Brain microvascular endothelial cell (primary cell): ENCODE measurements at regions not wholly inside any gene's neighbourhood (a gene's known extent, or its start where the extent isn't known, plus 50 kb on each side); places are given as distances from the start of the nearest gene placed in this dataset.

Experiments used
- DNase-seq: peaks from one replicate; pipeline ENCODE4 v3.0.0-alpha.2; 2020
- H3K27ac ChIP-seq: fragments of 250-450 bp; sonication (Bioruptor Pico); 2 replicates; pipeline ENCODE4 v1.5.1; 2020; ENCODE audit warnings: mild to moderate bottlenecking, moderate library complexity
- H3K27me3 ChIP-seq: fragments of 250-450 bp; sonication (Bioruptor Pico); replicated peaks from 2 replicates; pipeline ENCODE4 v1.5.1; 2020; ENCODE audit warnings: mild to moderate bottlenecking
- H3K36me3 ChIP-seq: fragments of 250-450 bp; sonication (Bioruptor Pico); replicated peaks from 2 replicates; pipeline ENCODE4 v1.5.1; 2020; ENCODE audit warnings: mild to moderate bottlenecking
- H3K4me3 ChIP-seq: 2 replicates; pipeline ENCODE4 v1.5.1; 2011; ENCODE audit warnings: low read depth, mild to moderate bottlenecking, control low read depth, low read length, moderate library complexity
- CTCF ChIP-seq: IDR thresholded peaks from 2 replicates; pipeline ENCODE4 v1.5.1; 2011; ENCODE audit warnings: low read depth, mild to moderate bottlenecking, moderate library complexity, low read length, control low read depth, inconsistent platforms; ENCODE audit errors: missing control alignments
- in situ Hi-C: cut with HindIII; loops from 2 replicates; pipeline ENCODE4 v1.10.0; 2017; ENCODE audit warnings: low sequenced_read_pairs, low pct_ligation_motif_present

GRCh38 chr13:90121784-90122183 is 1225.7 kb upstream of the MIR17HG start:
- Histone ChIP-seq H3K36me3 (no peaks in the 10 kb centered on the region), H3K4me3 (no peak overlapping the region), H3K27ac (no peak overlapping the region), H3K27me3 (no peaks in the 10 kb centered on the region)
- no peak for DNase-seq
- no peak for TF ChIP-seq CTCF
- in situ Hi-C loops = no loop called here

DNA sequence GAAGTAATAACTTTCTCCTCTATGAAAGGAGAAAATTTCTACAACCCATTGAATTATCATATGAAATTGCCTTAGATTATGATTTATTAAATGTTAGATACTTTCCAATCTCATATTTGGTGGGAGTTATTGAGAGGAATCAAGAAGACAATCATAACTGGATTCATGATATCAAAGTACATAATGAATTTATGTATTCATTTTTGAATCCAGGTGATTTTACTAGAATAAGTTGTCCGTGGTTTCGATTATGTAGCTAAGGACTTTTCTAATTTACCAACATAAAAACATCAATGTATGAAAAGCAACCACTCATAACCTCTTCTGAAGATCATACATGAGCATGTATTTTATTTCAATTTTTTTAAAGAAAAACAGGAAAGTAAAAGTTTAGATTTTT is 1225.0 kb upstream of the MIR17HG start:
- in situ Hi-C loops = no loop called here
- H3K36me3 ChIP-seq = no peaks in the 10 kb centered on the region

DNA sequence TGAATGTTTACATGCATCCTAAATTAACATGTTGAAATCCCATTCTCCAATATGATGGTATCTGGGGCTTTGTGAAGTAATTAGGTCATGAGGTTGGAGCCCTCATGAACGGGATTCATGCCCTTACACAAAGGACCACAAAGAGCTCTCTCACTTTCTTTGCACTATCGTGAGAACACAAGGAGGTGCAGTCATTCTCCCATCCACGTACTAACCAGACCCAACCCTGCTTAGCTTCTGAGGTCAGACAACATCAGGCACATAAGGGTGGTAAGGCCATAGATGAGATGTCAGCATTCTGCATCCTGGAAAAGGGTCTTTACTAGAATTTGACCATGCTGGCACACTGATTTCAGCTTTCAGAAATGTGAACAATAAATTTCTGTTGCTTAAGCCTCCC is 1211.9 kb upstream of the MIR17HG start:
- DNase-seq = no peak
- Histone ChIP-seq H3K36me3 (no peaks in the 10 kb centered on the region), H3K27ac (no peak overlapping the region), H3K27me3 (no peaks in the 10 kb centered on the region), H3K4me3 (no peak overlapping the region)
- TF ChIP-seq CTCF = no peak
- in situ Hi-C loops = no loop called here

More for the DNA sequence above, 1225.0 kb upstream of the MIR17HG start:
- H3K4me3 ChIP-seq = no peak overlapping the region
- H3K27ac ChIP-seq = no peak overlapping the region
- no peaks in the 10 kb centered on the region for H3K27me3 ChIP-seq
- no peak for DNase-seq
- TF ChIP-seq CTCF = no peak

DNA sequence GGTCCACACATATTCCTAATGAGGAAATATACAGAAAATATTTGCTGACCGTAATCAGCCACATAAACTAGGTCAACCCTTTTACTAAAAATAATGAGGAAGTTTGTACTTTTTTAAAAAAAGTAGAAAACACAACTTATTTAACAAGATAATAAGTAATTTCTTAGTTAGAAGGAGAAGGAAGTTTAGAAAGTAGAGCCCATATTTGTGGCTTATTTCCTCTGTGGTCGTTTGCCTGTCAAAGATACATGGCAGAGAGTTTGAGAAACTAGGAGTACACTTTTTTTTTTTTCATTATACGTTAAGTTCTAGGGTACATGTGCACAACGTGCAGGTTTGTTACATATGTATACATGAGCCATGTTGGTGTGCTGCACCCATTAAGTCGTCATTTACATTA is 1205.2 kb upstream of the MIR17HG start:
- DNase-seq = no peak
- no peak for TF ChIP-seq CTCF
- in situ Hi-C loops = no loop called here

GRCh38 chr13:90154311-90154960 is 1193.1 kb upstream of the MIR17HG start:
- in situ Hi-C loops = no loop called here
- no peaks in the 10 kb centered on the region for H3K36me3 ChIP-seq
- TF ChIP-seq CTCF = no peak
- H3K4me3 ChIP-seq = no peak overlapping the region
- no peaks in the 10 kb centered on the region for H3K27me3 ChIP-seq
- H3K27ac ChIP-seq = no peak overlapping the region
- DNase-seq = no peak

More for the DNA sequence above, 1205.2 kb upstream of the MIR17HG start:
- no peaks in the 10 kb centered on the region for H3K27me3 ChIP-seq
- H3K36me3 ChIP-seq = no peaks in the 10 kb centered on the region
- H3K27ac ChIP-seq = no peak overlapping the region
- no peak overlapping the region for H3K4me3 ChIP-seq

DNA sequence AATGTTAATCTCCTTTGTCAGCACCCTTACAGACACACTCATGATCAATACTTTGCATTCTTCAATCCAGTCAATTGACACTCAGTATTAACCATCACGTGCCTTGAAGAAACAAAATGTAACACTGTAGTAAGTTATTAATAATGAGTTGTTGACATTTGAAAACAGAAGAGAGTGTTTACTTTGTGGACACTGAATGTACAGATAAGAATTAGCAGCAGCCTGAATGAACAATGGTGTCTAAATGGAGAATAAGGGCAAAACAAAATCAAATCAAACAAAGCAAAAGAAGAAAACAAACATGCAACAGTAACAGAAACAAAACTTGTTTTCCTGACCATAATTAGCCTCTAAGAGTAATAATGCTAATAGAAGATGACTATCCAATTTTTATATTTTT is 1191.1 kb upstream of the MIR17HG start:
- Histone ChIP-seq H3K4me3 (no peak overlapping the region), H3K27me3 (no peaks in the 10 kb centered on the region), H3K36me3 (no peaks in the 10 kb centered on the region), H3K27ac (no peak overlapping the region)
- DNase-seq = no peak
- no peak for TF ChIP-seq CTCF
- in situ Hi-C loops = no loop called here
